Activated CD8-positive, alpha-beta T cell treated with anti-CD3 and anti-CD28 coated beads for 36 hours (primary cell): ENCODE measurements at regions not wholly inside any gene's neighbourhood (a gene's known extent, or its start where the extent isn't known, plus 50 kb on each side); places are given as distances from the start of the nearest gene placed in this dataset.

Experiments used
- ATAC-seq: fragments of 200-7000 bp; cut with Tn5 transposase; one replicate; pipeline ENCODE4 v1.10.0; 2021; ENCODE audit warnings: mild to moderate bottlenecking, moderate library complexity
- CTCF ChIA-PET: fragments of 350-600 bp; sonication (Branson Sonifier 250); formaldehyde crosslinking; loops from one replicate; lab custom pipeline; 2021; ENCODE audit warnings: antibody characterized with exemption; lab: Charles Lee
- POLR2A ChIA-PET: fragments of 350-600 bp; sonication (Branson Sonifier 250); formaldehyde crosslinking; loops from one replicate; lab custom pipeline; 2021; ENCODE audit warnings: antibody characterized with exemption; lab: Charles Lee
- DNase-seq: peaks from one replicate; pipeline ENCODE4 v3.0.0-alpha.2; 2020
- H3K27ac Mint-ChIP-seq: one replicate; pipeline ENCODE4 v1.8.0; 2021; ENCODE audit warnings: mild to moderate bottlenecking, mixed read lengths
- H3K27me3 Mint-ChIP-seq: one replicate; pipeline ENCODE4 v1.8.0; 2021; ENCODE audit warnings: mixed read lengths
- H3K36me3 Mint-ChIP-seq: one replicate; pipeline ENCODE4 v1.8.0; 2021; ENCODE audit warnings: low read depth, mixed read lengths
- H3K4me1 Mint-ChIP-seq: one replicate; pipeline ENCODE4 v1.8.0; 2021; ENCODE audit warnings: low read depth, mixed read lengths
- H3K4me3 Mint-ChIP-seq: one replicate; pipeline ENCODE4 v1.8.0; 2021; ENCODE audit warnings: mild to moderate bottlenecking, moderate library complexity, mixed read lengths
- H3K9me3 Mint-ChIP-seq: one replicate; pipeline ENCODE4 v1.8.0; 2021; ENCODE audit warnings: mixed read lengths
- CTCF ChIP-seq: fragments of 200-600 bp; IDR thresholded peaks from one replicate; pipeline ENCODE4 v1.8.0; 2022; ENCODE audit warnings: antibody characterized with exemption, mild to moderate bottlenecking
- intact Hi-C: fragments of 100-400 bp; cut with micrococcal nuclease; formaldehyde crosslinking; loops from one replicate; pipeline ENCODE4 v1.10.0; 2022

- intact Hi-C loops: no loop called here
- Mint-ChIP-seq H3K27ac (peak overlapping the region; percentile 41), H3K4me1 (peaks cover 81% of the 10 kb centered on the region), H3K9me3 (peaks cover 6% of the 10 kb centered on the region), H3K36me3 (no peaks in the 10 kb centered on the region), H3K27me3 (no peaks in the 10 kb centered on the region), H3K4me3 (no peak overlapping the region)
- TF ChIP-seq CTCF: no peak
- ChIA-PET CTCF (interaction anchor here (1.4 kb wide), 1 partner anchor 18 kb away, joined by 5 read pairs; no protein-coding TSS in a partner anchor), POLR2A (interaction anchor here (0.7 kb wide), 1 partner anchor 272 kb away, joined by 3 read pairs; no protein-coding TSS in a partner anchor)
- peak; percentile 36 for DNase-seq
- ATAC-seq: peak; percentile 32
Measured at GRCh38 chr14:97705976-97706375, 908.8 kb downstream of the VRK1 start.

GRCh38 chr14:97706819-97707218 lies 909.6 kb downstream of the VRK1 start:
- ChIA-PET POLR2A (interaction anchor here (0.6 to 1.0 kb wide), 4 partner anchors 12 to 267 kb away, joined by 3 to 4 read pairs (median 3); no protein-coding TSS in a partner anchor), CTCF (interaction anchor here (1.4 kb wide), 1 partner anchor 18 kb away, joined by 5 read pairs; no protein-coding TSS in a partner anchor)
- H3K9me3 Mint-ChIP-seq: peaks cover 6% of the 10 kb centered on the region
- no peak overlapping the region for H3K4me3 Mint-ChIP-seq
- H3K36me3 Mint-ChIP-seq: no peaks in the 10 kb centered on the region
- no peaks in the 10 kb centered on the region for H3K27me3 Mint-ChIP-seq
- intact Hi-C loops: no loop called here
- TF ChIP-seq CTCF: no peak
- H3K27ac Mint-ChIP-seq: peak overlapping the region; percentile 81
- peak; percentile 12 for ATAC-seq
- H3K4me1 Mint-ChIP-seq: peaks cover 81% of the 10 kb centered on the region
- peak; percentile 10 for DNase-seq

GRCh38 chr14:97707603-97708002 lies 910.4 kb downstream of the VRK1 start:
- intact Hi-C loops: no loop called here
- POLR2A ChIA-PET: interaction anchor here (0.8 to 1.7 kb wide), 3 partner anchors 9 to 85 kb away, joined by 3 to 4 read pairs (median 4); no protein-coding TSS in a partner anchor
- H3K27me3 Mint-ChIP-seq: no peaks in the 10 kb centered on the region
- H3K36me3 Mint-ChIP-seq: no peaks in the 10 kb centered on the region
- H3K9me3 Mint-ChIP-seq: peaks cover 6% of the 10 kb centered on the region
- ATAC-seq (peak; percentile 44), DNase-seq (peak; percentile 47)
- no peak overlapping the region for H3K4me3 Mint-ChIP-seq
- H3K27ac Mint-ChIP-seq: peak overlapping the region; percentile 28
- peaks cover 81% of the 10 kb centered on the region for H3K4me1 Mint-ChIP-seq
- CTCF ChIA-PET: no interaction called here
- TF ChIP-seq CTCF: no peak

- Mint-ChIP-seq H3K36me3 (no peaks in the 10 kb centered on the region), H3K9me3 (peaks cover 2% of the 10 kb centered on the region), H3K4me1 (peaks cover 70% of the 10 kb centered on the region), H3K27me3 (no peaks in the 10 kb centered on the region), H3K27ac (peak overlapping the region; percentile 75), H3K4me3 (no peak overlapping the region)
- DNase-seq (peak; percentile 73), ATAC-seq (peak; percentile 73)
- intact Hi-C loops: no loop called here
- ChIA-PET CTCF (interaction anchor here (1.0 kb wide), 1 partner anchor 10 kb away, joined by 3 read pairs; no protein-coding TSS in a partner anchor), POLR2A (interaction anchor here (2.1 kb wide), 1 partner anchor 14 kb away, joined by 8 read pairs; no protein-coding TSS in a partner anchor)
- no peak for TF ChIP-seq CTCF
Measured at GRCh38 chr14:97709552-97709951, 912.4 kb downstream of the VRK1 start.

GRCh38 chr14:97710726-97711125 lies 913.5 kb downstream of the VRK1 start:
- intact Hi-C loops: no loop called here
- no peak for TF ChIP-seq CTCF
- ATAC-seq (no peak), DNase-seq (no peak)
- POLR2A ChIA-PET: no interaction called here
- CTCF ChIA-PET: no interaction called here
- H3K27ac Mint-ChIP-seq: no peak overlapping the region
- H3K9me3 Mint-ChIP-seq: peaks cover 2% of the 10 kb centered on the region
- no peaks in the 10 kb centered on the region for H3K36me3 Mint-ChIP-seq
- H3K27me3 Mint-ChIP-seq: no peaks in the 10 kb centered on the region
- H3K4me3 Mint-ChIP-seq: no peak overlapping the region
- H3K4me1 Mint-ChIP-seq: peaks cover 58% of the 10 kb centered on the region
